ENCODE measurements at regions not wholly inside any gene's neighbourhood (a gene's known extent, or its start where the extent isn't known, plus 50 kb on each side); places are given as distances from the start of the nearest gene placed in this dataset.
"Not testable (repeated sequence)": the region's sequence is repeated elsewhere in the genome, so short reads cannot be mapped to it uniquely, and the experiment has no call there.

DNA sequence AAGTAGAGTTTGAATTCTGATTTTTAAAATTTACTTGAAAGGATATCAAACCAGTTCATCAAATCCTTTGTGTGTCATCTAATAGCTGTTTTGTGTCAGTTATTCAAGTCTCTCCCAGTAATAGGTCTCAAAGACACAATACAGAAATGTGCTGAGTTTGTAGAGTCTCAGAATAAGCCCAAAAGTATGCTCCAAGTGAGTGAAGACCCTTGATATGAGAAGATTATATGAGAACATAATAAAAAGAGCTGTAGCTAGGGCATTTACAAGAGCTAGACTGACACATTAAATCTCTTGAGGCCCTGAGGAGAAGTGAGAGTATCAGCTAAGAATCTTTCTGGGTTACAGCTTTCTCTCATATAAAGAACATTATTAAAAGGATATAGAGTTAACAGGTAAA lies 721.0 kb upstream of the ARRDC3 start:
- FAIRE-seq: no peak
- no peak for DNase-seq (ENCODE audit: low spot score)

GRCh38 chr5:92102313-92102712 lies 719.2 kb upstream of the ARRDC3 start:
- DNase-seq (ENCODE audit: low spot score) (no peak), FAIRE-seq (no peak)

DNA sequence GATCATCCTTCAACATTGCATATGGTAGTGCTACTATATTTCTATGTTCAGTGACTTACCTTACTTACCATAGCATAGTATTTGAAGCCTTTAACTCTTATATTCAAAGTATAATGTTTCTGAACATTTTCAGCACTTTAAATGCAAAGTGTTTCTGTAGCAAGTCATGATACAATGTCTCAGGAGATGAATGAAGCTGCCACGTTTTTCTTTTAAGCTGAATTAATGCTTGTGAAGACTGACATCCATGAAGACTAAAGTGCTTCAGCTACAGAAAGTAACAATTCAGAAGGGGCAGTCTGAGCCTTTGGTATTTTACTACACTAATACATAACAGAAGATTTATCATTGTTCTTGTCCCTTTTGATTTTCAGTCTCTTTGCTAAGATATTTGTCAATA lies 709.1 kb upstream of the ARRDC3 start:
- no peak for FAIRE-seq
- DNase-seq (ENCODE audit: low spot score): no peak

DNA sequence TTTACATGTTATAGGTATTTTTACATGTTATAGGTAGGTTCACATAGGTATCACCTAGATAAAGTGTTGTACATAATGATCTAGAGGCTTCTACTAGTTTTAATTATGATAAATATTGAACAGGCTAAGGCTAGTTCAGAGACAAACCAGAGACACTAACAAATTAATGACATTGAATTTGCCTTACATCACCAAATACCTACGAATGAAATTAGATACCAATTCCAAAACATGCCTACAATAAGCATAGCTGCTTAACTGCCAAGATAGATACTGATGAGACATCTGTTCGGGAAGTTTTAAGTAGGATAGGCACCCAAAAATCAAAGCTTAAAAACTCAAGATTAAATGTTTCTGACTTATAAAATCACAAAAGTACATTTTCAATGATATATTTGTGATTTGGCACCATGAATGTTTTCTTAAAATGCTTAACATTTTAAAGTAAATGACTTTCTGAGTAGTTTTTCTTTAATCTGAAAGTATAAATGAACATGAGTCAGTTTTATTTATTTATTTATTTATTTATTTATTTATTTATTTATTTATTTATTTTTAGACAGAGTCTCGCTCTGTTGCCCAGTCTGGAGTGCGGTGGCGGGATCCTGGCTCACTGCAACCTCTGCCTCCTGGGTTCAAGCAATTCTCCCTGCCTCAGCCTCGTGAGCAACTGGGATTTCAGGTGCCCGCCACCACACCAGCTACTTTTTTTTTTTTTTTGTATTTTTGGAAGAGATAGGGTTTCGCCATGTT lies 703.1 kb upstream of the ARRDC3 start:
- FAIRE-seq: no peak
- no peak for DNase-seq (ENCODE audit: low spot score)

DNA sequence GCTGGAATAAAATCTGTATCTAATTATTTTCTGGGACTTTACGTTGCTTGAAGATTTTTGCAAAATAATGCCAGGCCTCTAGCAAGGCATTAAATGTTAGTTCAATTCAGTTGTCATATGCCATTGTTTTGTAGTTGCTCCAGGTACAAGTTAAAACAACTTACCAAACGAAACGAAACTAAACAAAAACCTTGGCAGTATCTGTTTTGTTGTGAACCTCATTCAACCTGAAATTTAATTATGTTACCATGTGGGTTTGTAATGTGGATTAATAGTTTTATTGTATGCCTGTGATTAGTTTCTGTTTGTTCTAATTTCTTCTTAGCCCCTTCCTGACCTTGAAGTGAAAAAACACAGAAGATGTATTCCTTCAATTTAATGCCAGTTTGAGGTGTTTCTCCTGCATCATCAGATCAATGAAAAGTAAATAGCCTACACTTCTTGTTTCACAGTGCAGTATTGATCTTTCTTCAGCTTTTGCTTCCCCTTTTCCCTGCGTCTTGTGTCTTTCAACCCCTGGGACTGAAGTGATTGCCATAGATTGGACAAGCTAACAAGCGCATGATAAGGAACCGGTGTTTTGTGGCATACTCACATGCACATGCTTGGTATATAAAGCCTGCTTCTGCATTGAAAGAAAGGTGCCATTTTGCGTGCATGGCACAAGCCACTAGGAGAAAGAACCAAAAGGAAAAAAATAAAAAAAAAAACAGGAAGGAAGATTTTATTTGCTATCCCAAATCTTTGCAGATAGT lies 699.0 kb upstream of the ARRDC3 start:
- no peak for DNase-seq (ENCODE audit: low spot score)
- no peak for FAIRE-seq

GRCh38 chr5:92070786-92071185 lies 687.7 kb upstream of the ARRDC3 start:
- DNase-seq (ENCODE audit: low spot score) (no peak), FAIRE-seq (no peak)

DNA sequence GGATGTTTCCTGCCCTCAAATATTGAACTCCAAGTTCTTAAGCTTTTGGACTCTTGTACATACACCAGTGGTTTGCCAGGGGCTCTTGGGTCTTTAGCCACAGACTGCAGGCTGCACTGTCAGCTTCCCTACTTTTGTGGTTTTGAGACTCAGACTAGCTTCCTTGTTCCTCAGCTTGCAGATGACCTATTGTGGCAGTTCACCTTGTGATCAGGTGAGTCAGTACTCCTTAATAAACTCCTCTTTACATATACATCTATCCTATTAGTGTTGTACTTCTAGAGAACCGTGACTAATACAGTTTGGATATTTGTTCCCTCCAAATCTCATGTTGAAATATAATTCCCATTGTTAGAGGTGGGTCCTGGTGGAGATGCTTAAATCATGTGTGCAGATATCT lies 681.9 kb upstream of the ARRDC3 start:
- FAIRE-seq: no peak
- DNase-seq (ENCODE audit: low spot score): no peak

DNA sequence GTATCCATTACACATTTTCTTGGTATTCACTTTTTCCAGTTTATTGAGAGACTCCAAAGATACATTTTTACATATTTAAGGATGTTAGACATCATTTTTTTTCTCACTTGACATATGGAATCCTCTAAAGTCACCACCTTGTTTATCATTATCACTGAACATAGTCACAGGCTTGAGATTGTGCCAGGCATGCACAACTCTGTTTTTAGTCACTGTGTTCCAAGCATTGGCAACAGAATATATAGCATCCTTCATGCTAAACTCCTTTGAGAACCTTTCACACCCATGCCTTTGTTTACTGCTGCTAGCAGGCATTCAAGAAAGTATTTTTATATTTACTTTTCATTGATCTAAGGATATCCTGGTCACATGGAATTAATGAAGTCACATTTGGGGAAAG lies 668.6 kb upstream of the ARRDC3 start:
- FAIRE-seq (no peak), DNase-seq (ENCODE audit: low spot score) (no peak)

- DNase-seq (ENCODE audit: low spot score) (no peak), FAIRE-seq (no peak)
Measured at GRCh38 chr5:92050970-92051369, 667.9 kb upstream of the ARRDC3 start.

DNA sequence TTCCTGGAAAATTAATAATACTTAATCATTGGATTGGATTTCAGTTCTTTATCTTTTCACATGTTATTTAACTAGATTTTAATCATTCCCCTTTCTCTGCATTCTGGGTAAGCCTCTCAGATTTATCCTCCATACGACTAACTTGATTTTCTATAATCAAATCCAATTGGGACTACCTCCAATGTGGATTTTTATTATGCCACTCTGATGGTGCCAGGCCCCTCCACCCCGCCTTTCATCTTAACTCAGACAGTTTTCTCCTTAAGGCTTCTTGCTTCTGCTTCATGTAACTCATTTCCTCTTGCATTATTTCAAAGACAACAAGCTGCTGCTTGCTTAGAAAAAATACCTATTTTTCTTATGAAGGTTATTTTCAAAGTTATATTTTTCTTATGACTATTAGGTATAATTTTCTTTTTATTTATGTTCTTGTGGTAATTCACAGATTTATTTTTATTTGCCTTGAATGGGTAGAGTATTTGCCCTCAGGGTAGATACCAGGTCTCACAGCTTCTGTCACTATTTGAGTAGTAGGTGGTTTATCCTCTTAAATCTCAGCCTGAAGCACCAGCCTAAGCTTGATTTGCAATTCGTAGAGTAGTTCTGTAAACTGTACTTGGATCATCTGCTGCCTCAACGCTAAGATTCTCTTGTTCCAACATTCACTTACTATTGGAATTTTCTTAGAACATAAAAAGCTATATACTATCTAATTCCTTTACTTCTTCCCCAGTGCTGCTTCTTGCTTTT lies 659.0 kb upstream of the ARRDC3 start:
- no peak for FAIRE-seq

GRCh38 chr5:92041206-92041605 lies 658.1 kb upstream of the ARRDC3 start:
- FAIRE-seq (no peak), DNase-seq (ENCODE audit: low spot score) (no peak)

More for the DNA sequence above, 659.0 kb upstream of the ARRDC3 start:
- DNase-seq (ENCODE audit: low spot score): no peak

DNA sequence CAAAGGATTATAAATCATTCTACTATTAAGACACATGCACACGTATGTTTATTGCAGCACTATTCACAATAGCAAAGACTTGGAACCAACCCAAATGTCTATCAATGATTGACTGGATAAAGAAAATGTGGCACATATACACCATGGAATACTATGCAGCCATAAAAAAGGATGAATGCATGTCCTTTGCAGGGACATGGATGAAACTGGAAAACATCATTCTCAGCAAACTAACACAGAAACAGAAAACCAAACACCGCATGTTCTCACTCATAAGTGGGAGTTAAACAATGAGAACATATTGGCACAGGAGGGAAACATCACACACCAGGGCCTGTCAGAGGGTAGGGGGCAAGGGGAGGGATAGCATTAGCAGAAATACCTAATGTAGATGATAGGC lies 646.7 kb upstream of the ARRDC3 start:
- not testable (repeated sequence) for DNase-seq (ENCODE audit: low spot score); FAIRE-seq

GRCh38 chr5:92023555-92023954 lies 640.4 kb upstream of the ARRDC3 start:
- DNase-seq (ENCODE audit: low spot score): no peak
- no peak for FAIRE-seq

- FAIRE-seq: no peak
Measured at GRCh38 chr5:92023141-92023471, 640.0 kb upstream of the ARRDC3 start.

DNA sequence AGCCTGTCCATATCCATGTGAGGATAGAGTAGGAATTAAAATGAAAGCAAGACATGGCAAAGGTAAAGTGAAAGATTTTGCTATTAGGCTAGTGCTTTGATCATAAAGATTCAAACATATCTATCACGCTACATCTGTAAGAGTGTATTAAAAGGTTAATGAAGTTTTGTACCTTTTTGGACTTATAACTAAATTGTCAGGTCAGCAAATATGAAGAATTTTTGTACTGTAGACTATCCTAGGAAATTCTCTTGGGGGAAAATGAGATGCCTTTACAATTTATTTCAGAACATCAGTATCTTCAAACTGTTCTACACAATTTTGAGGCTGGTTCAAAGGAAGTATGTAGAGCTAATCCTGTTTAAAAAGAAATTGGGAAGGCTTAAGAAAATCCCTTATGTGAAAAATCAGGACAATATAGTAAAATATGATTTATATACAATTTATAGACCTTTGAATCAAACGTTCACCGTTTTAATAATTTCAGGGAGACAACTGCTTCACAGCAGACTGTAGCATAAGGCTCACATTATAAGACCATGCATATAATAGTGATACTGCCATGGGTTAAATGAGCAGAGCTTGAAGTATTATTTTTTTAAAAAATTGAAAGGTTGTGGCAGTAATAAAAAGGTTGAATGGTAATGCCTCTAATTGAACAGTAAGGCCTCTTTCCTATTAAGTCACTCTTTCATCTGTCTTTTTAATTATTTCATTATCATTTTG lies 639.5 kb upstream of the ARRDC3 start:
- no peak for DNase-seq (ENCODE audit: low spot score)
- FAIRE-seq: no peak

More at GRCh38 chr5:92023141-92023471, 640.0 kb upstream of the ARRDC3 start:
- DNase-seq (ENCODE audit: low spot score): no peak

DNA sequence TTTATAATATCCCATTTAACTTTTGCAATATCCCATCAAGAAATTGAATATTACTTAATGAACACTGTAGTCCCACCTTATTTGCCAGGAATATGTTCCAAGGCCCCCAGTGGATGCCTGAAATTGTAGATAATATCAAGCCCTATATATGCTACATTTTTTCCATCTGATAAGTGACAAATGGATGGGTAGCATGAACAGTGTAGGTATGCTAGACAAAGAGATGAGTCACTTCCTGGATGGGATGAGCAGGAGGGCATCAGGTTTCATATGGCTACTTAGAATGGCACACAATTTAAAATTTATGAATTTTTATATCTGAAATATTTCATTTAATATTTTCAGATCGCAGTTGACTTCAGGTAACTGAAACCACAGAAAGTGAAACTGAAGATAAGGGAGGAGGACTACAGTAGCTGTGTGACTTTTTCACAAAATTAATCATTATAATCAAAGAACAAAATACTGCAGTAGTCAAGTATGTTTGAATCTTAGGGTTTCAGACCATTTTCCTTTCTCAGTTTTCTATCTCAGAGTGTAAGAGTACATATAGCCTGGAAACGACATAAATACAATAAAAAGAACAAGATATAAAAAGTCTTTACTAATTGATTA lies 636.4 kb upstream of the ARRDC3 start:
- DNase-seq (ENCODE audit: low spot score): no peak
- no peak for FAIRE-seq

DNA sequence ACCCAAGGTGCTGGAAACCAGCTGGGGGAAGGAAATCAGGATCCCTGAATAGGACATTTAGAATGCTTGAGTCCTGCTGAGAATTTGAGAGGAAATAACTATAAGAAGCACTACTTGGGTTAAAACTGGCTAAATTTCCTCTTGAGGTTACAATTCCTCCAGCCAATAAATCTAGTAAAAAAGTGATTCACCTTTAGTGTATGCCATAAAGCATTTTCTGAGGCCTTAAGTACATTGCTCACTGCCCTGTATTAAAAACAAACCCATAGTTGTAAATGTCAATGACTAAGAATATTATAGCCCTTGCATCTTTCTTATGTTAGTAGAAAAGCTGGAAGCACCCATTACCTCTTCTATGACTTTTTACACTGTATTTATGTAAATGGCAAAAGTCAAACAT lies 634.7 kb upstream of the ARRDC3 start:
- no peak for FAIRE-seq
- peak; percentile 10 for DNase-seq (ENCODE audit: low spot score)

GRCh38 chr5:92011845-92012244 lies 628.7 kb upstream of the ARRDC3 start:
- FAIRE-seq: not testable (repeated sequence)

GRCh38 chr5:92003806-92004205 lies 620.7 kb upstream of the ARRDC3 start:
- no peak for FAIRE-seq
- DNase-seq (ENCODE audit: low spot score): no peak

More at GRCh38 chr5:92011845-92012244, 628.7 kb upstream of the ARRDC3 start:
- not testable (repeated sequence) for DNase-seq (ENCODE audit: low spot score)

GRCh38 chr5:92002721-92003274 lies 619.7 kb upstream of the ARRDC3 start:
- FAIRE-seq (no peak), DNase-seq (ENCODE audit: low spot score) (no peak)

DNA sequence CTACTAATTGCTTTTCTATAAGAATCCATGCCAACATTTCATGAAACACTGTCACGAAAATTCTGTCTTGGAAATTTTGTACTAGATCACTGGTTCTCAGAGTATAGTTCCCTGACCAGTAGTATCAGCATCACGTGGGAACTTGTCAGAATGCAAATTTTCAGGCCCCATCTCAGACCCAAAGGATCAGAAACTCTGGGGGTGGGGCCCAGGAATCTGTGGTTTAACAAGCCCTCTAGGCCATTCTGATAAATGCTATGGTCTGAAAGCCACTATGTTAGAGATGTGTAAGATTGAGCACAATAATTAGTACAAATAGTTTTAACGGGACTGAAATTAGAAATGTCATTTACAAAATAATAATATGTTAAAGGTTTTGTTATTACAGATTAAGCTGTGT lies 615.7 kb upstream of the ARRDC3 start:
- DNase-seq (ENCODE audit: low spot score) (no peak), FAIRE-seq (no peak)

Data from RCC 7860 (cell line).